ENCODE measurements at regions not wholly inside any gene's neighbourhood (a gene's known extent, or its start where the extent isn't known, plus 50 kb on each side); places are given as distances from the start of the nearest gene placed in this dataset.
"Not testable (repeated sequence)": the region's sequence is repeated elsewhere in the genome, so short reads cannot be mapped to it uniquely, and the experiment has no call there.

GRCh38 chr10:7056216-7056615 is 354.6 kb downstream of the SFMBT2 start:
- no peak for DNase-seq

GRCh38 chr10:7054915-7055314 is 355.9 kb downstream of the SFMBT2 start:
- DNase-seq: no peak

GRCh38 chr10:7053195-7053594 is 357.6 kb downstream of the SFMBT2 start:
- DNase-seq: no peak

- not testable (repeated sequence) for DNase-seq
Measured at GRCh38 chr10:7050024-7050423, 360.8 kb downstream of the SFMBT2 start.

GRCh38 chr10:7048061-7048460 is 362.8 kb downstream of the SFMBT2 start:
- no peak for DNase-seq

GRCh38 chr10:7046615-7047014 is 364.2 kb downstream of the SFMBT2 start:
- DNase-seq: no peak

GRCh38 chr10:7045891-7046599 is 364.8 kb downstream of the SFMBT2 start:
- DNase-seq: no peak

GRCh38 chr10:7043055-7043653 is 367.7 kb downstream of the SFMBT2 start:
- DNase-seq: no peak

- DNase-seq: no peak
Measured at GRCh38 chr10:7042419-7043054, 368.3 kb downstream of the SFMBT2 start.

- no peak for DNase-seq
Measured at GRCh38 chr10:7042000-7042399, 368.8 kb downstream of the SFMBT2 start.

GRCh38 chr10:7040681-7041080 is 370.2 kb downstream of the SFMBT2 start:
- no peak for DNase-seq

- DNase-seq: no peak
Measured at GRCh38 chr10:7039859-7040258, 371.0 kb downstream of the SFMBT2 start.

- DNase-seq: no peak
Measured at GRCh38 chr10:7038416-7038815, 372.4 kb downstream of the SFMBT2 start.

- not testable (repeated sequence) for DNase-seq
Measured at GRCh38 chr10:7037434-7037833, 373.4 kb downstream of the SFMBT2 start.

GRCh38 chr10:7036951-7037350 is 373.9 kb downstream of the SFMBT2 start:
- no peak for DNase-seq

- DNase-seq: no peak
Measured at GRCh38 chr10:7035126-7035761, 375.6 kb downstream of the SFMBT2 start.

GRCh38 chr10:7033031-7033430 is 377.8 kb downstream of the SFMBT2 start:
- DNase-seq: no peak

- DNase-seq: no peak
Measured at GRCh38 chr10:7030134-7030855, 380.5 kb downstream of the SFMBT2 start.

- DNase-seq: no peak
Measured at GRCh38 chr10:7029672-7030071, 381.2 kb downstream of the SFMBT2 start.

- no peak for DNase-seq
Measured at GRCh38 chr10:7028809-7029166, 382.0 kb downstream of the SFMBT2 start.

- no peak for DNase-seq
Measured at GRCh38 chr10:7027913-7028808, 382.7 kb downstream of the SFMBT2 start.

Data from CD4-positive, alpha-beta T cell treated with Interleukin-17A for 4 hours (primary cell).